HCT116 (cell line): ENCODE measurements at regions not wholly inside any gene's neighbourhood (a gene's known extent, or its start where the extent isn't known, plus 50 kb on each side); places are given as distances from the start of the nearest gene placed in this dataset.

Experiments used
- ATAC-seq: fragments of 200-7000 bp; cut with Tn5 transposase; 2 replicates; pipeline ENCODE4 v1.9.1; 2020; ENCODE audit warnings: mild to moderate bottlenecking, moderate library complexity
- BruUV-seq: library from RNA; stranded (reverse); fragments of 400-500 nt; replicated peaks from 2 replicates; lab custom pipeline; 2021; lab: Mats Ljungman, UMichigan
- CTCF ChIA-PET: fragments of 300-600 bp; sonication (Branson Sonifier 250); formaldehyde crosslinking; loops from one replicate; lab custom pipeline; 2021; ENCODE audit warnings: antibody characterized with exemption; lab: Charles Lee
- POLR2A ChIA-PET: fragments of 300-600, 350-600 bp; sonication (Branson Sonifier 250); formaldehyde crosslinking; loops from one replicate; lab custom pipeline; 2021; ENCODE audit warnings: antibody characterized with exemption; lab: Charles Lee
- RAD21 ChIA-PET, 2 experiments: fragments of 300-600 bp; sonication (Branson Sonifier 250); formaldehyde crosslinking; loops; one replicate each; lab custom pipeline; 2023; ENCODE audit warnings: low total read pairs in 2 of 2; ENCODE audit not compliant: uncharacterized antibody in 2 of 2, unreplicated experiment in 2 of 2, low non-redundant PET in 1 of 2; lab: Charles Lee
- DNase-seq: peaks from one replicate; pipeline ENCODE4 v3.0.0-alpha.2; 2010; ENCODE audit warnings: low read depth, low spot score
- H2AFZ ChIP-seq: fragments of 200-600 bp; shearing (Covaris generic), sonication (generic); 2 replicates; pipeline ENCODE4 v1.6.1; 2017; ENCODE audit warnings: low read depth, mixed run types, mixed read lengths, antibody characterized with exemption, low read length; ENCODE audit not compliant: poor library complexity, severe bottlenecking
- H3K27ac ChIP-seq: 2 replicates; pipeline ENCODE4 v1.5.1; 2012; ENCODE audit warnings: low read depth, low read length
- H3K27me3 ChIP-seq: fragments of 200-600 bp; sonication (generic); 2 replicates; pipeline ENCODE4 v1.6.1; 2016; ENCODE audit warnings: mixed run types, low read length, mixed read lengths; ENCODE audit not compliant: insufficient read depth
- H3K36me3 ChIP-seq, 2 experiments: fragments of 200-500 bp in 1 of 2; fragments of 200-600 bp in 1 of 2; sonication (Bioruptor generic) in 1 of 2; sonication (generic) in 1 of 2; 2 replicates each; pipeline versions ENCODE4 v1.5.1 to v1.6.1; 2014 to 2016; ENCODE audit warnings: low read length in 2 of 2, inconsistent platforms in 1 of 2, mixed read lengths in 1 of 2, mixed run types in 1 of 2; ENCODE audit not compliant: insufficient read depth in 2 of 2, control insufficient read depth in 1 of 2
- H3K4me1 ChIP-seq, 2 experiments: fragments of 200-600 bp in 1 of 2; sonication (generic) in 1 of 2; 2 replicates each; pipeline versions ENCODE4 v1.5.1 to v1.6.1; 2012 to 2017; ENCODE audit warnings: low read length in 2 of 2, inconsistent platforms in 1 of 2, mild to moderate bottlenecking in 1 of 2, mixed read lengths in 1 of 2, mixed run types in 1 of 2, moderate library complexity in 1 of 2; ENCODE audit not compliant: insufficient read depth in 2 of 2, control insufficient read depth in 1 of 2
- H3K4me2 ChIP-seq: fragments of 200-600 bp; sonication (generic); 2 replicates; pipeline ENCODE4 v1.6.1; 2017; ENCODE audit warnings: mixed run types, low read length, mixed read lengths
- H3K4me3 ChIP-seq, 2 experiments: fragments of 200-600 bp in 1 of 2; sonication (generic) in 1 of 2; replicated peaks in 1 of 2; 2 replicates each; pipeline ENCODE4 v1.5.1; 2011 to 2016; ENCODE audit warnings: low read length in 2 of 2, control low read depth in 1 of 2, low read depth in 1 of 2, mild to moderate bottlenecking in 1 of 2, mixed read lengths in 1 of 2, mixed run types in 1 of 2
- H3K79me2 ChIP-seq: fragments of 200-600 bp; sonication (generic); 2 replicates; pipeline ENCODE4 v1.6.1; 2017; ENCODE audit warnings: mild to moderate bottlenecking, mixed run types, low read length, moderate library complexity, mixed read lengths; ENCODE audit not compliant: insufficient read depth
- H3K9ac ChIP-seq: fragments of 200-600 bp; sonication (generic); 2 replicates; pipeline ENCODE4 v1.6.1; 2016; ENCODE audit warnings: low read length, mixed read lengths
- H3K9me2 ChIP-seq: fragments of 200-600 bp; sonication (generic), shearing (Covaris generic); 2 replicates; pipeline ENCODE4 v1.6.1; 2017; ENCODE audit warnings: mixed run types, mild to moderate bottlenecking, moderate library complexity; ENCODE audit not compliant: insufficient read depth
- H3K9me3 ChIP-seq, 2 experiments: fragments of 200-500 bp in 1 of 2; fragments of 200-600 bp in 1 of 2; sonication (Bioruptor generic) in 1 of 2; sonication (generic) in 1 of 2; 2 replicates each; pipeline ENCODE4 v1.6.1; 2014 to 2017; ENCODE audit warnings: low read length in 2 of 2, mixed read lengths in 2 of 2, inconsistent platforms in 1 of 2, low read depth in 1 of 2, mild to moderate bottlenecking in 1 of 2, mixed run types in 1 of 2, moderate library complexity in 1 of 2; ENCODE audit not compliant: control insufficient read depth in 1 of 2, insufficient read depth in 1 of 2
- H4K20me1 ChIP-seq: fragments of 200-600 bp; sonication (generic), shearing (Covaris generic); 2 replicates; pipeline ENCODE4 v1.6.1; 2017; ENCODE audit warnings: mixed run types, mild to moderate bottlenecking, moderate library complexity; ENCODE audit not compliant: insufficient read depth
- CBX3 ChIP-seq: IDR thresholded peaks from 2 replicates; pipeline ENCODE4 v1.6.1; 2012; ENCODE audit warnings: low read depth
- ELF1 ChIP-seq: IDR thresholded peaks from 2 replicates; pipeline ENCODE4 v1.6.1; 2012; ENCODE audit warnings: low read depth, borderline replicate concordance
- EZH2phosphoT487 ChIP-seq: fragments of 200-600 bp; IDR thresholded peaks from 2 replicates; pipeline ENCODE4 v1.6.1; 2018; ENCODE audit warnings: antibody characterized with exemption, borderline replicate concordance
- FOSL1 ChIP-seq: IDR thresholded peaks from 2 replicates; pipeline ENCODE4 v1.6.1; 2012; ENCODE audit warnings: low read depth
- POLR2AphosphoS5 ChIP-seq: IDR thresholded peaks from 2 replicates; pipeline ENCODE4 v1.6.1; 2011; ENCODE audit warnings: mild to moderate bottlenecking, low read depth, low read length, moderate library complexity
- RAD21 ChIP-seq: IDR thresholded peaks from 2 replicates; pipeline ENCODE4 v1.6.1; 2012; ENCODE audit warnings: low read depth, mild to moderate bottlenecking
- ZNF274 ChIP-seq: fragments of 200-500 bp; sonication (Bioruptor generic); IDR thresholded peaks from 2 replicates; pipeline ENCODE4 v1.6.1; 2014; ENCODE audit warnings: mild to moderate bottlenecking, low read depth, low read length, inconsistent platforms
- intact Hi-C: fragments of 100-400 bp; cut with micrococcal nuclease; formaldehyde crosslinking; loops from 2 replicates; pipeline ENCODE4 v1.10.0; 2022
- TF ChIP-seq, protein P1 (sequence below): IDR thresholded peaks from 2 replicates; pipeline ENCODE4 v1.6.1; 2011; ENCODE audit warnings: mild to moderate bottlenecking, low read length, moderate library complexity; ENCODE audit not compliant: insufficient replicate concordance; ENCODE audit errors: extremely low read depth

DNA sequence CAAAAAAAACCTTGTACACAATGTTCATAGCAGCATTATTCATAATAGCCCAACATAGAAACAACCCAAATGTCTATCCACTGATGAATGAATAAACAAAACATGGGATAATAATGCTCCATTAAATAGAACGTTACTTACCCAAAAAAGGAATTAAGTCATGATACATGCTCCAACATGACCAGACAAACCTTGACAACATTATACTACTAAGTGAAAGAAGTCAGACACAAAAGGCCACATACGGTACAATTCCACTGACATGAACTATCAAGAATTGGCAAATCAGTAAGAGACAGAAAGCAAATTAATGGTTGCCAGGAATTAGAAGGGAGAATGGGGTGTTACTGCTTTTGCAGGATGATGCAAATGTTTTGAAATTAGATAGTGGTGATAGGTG lies 193.8 kb upstream of the SHISA6 start:
- H3K9me3 ChIP-seq, result no peaks in the 10 kb centered on the region; a peak in 2 of 4 replicates
- ChIA-PET POLR2A (no interaction called here), RAD21 (no interaction called here), CTCF (no interaction called here)
- TF ChIP-seq FOSL1 (no peak), POLR2AphosphoS5 (no peak), RAD21 (no peak), ZNF274 (no peak), CBX3 (no peak)
- TF ChIP-seq, protein P1, sequence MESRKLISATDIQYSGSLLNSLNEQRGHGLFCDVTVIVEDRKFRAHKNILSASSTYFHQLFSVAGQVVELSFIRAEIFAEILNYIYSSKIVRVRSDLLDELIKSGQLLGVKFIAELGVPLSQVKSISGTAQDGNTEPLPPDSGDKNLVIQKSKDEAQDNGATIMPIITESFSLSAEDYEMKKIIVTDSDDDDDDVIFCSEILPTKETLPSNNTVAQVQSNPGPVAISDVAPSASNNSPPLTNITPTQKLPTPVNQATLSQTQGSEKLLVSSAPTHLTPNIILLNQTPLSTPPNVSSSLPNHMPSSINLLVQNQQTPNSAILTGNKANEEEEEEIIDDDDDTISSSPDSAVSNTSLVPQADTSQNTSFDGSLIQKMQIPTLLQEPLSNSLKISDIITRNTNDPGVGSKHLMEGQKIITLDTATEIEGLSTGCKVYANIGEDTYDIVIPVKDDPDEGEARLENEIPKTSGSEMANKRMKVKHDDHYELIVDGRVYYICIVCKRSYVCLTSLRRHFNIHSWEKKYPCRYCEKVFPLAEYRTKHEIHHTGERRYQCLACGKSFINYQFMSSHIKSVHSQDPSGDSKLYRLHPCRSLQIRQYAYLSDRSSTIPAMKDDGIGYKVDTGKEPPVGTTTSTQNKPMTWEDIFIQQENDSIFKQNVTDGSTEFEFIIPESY, result no peak
- ATAC-seq (no peak), DNase-seq (no peak)
- H3K4me2 ChIP-seq, result no peak overlapping the region
- H2AFZ ChIP-seq, result no peak overlapping the region
- H3K27me3 ChIP-seq, result no peaks in the 10 kb centered on the region
- no peak overlapping the region for H3K9ac ChIP-seq
- no peak overlapping the region for H3K27ac ChIP-seq
- no peaks in the 10 kb centered on the region for H3K4me1 ChIP-seq
- BruUV-seq, result no TSS peak
- H3K36me3 ChIP-seq, result no peaks in the 10 kb centered on the region
- intact Hi-C loops, result no loop called here
- no peaks in the 10 kb centered on the region for H4K20me1 ChIP-seq
- no peak overlapping the region for H3K4me3 ChIP-seq
- H3K9me2 ChIP-seq, result no peaks in the 10 kb centered on the region
- H3K79me2 ChIP-seq, result no peaks in the 10 kb centered on the region

DNA sequence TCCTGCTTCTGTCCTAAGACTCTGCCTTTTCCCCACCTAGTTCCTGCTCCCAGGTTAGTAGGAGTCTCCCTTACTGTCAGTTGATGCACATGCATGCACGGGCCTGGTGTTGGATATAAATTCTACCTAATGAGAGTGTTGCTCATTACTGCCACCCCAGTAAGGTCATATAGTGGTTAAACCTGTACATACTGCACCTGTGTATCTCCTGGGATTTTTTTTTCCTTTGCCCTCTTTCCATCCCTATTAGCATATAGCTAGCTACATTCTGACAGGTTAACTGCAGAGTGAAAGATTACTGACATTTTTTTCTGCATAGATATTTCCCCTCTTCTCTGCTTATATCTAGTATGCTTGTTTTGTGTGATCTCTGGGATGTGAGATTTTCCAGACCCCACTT lies 201.5 kb upstream of the PIRT start:
- Histone ChIP-seq H3K9me2 (no peaks in the 10 kb centered on the region), H3K27ac (no peak overlapping the region), H3K9ac (no peak overlapping the region), H3K79me2 (no peaks in the 10 kb centered on the region), H4K20me1 (no peaks in the 10 kb centered on the region), H3K4me2 (no peak overlapping the region), H3K9me3 (peaks cover 4 to 6% of the 10 kb centered on the region in 2 experiments; a peak in 1 of 4 replicates), H3K36me3 (no peaks in the 10 kb centered on the region), H3K4me1 (no peaks in the 10 kb centered on the region), H3K27me3 (no peaks in the 10 kb centered on the region), H3K4me3 (no peak overlapping the region), H2AFZ (no peak overlapping the region)
- DNase-seq (no peak), ATAC-seq (no peak)
- BruUV-seq, result no TSS peak
- ChIA-PET CTCF (no interaction called here), RAD21 (no interaction called here), POLR2A (no interaction called here)
- TF ChIP-seq CBX3 (no peak), EZH2phosphoT487 (no peak), ELF1 (no peak), POLR2AphosphoS5 (no peak)
- TF ChIP-seq, protein P1, result no peak
- intact Hi-C loops, result no loop called here
